Vagina (tissue), 2 donors: ENCODE measurements at regions not wholly inside any gene's neighbourhood (a gene's known extent, or its start where the extent isn't known, plus 50 kb on each side); places are given as distances from the start of the nearest gene placed in this dataset.

Experiments used
- CTCF ChIP-seq, 3 experiments: fragments of 450-650 bp in 2 of 3; fragments of 200-600 bp in 1 of 3; sonication (generic) in 1 of 3; IDR thresholded peaks; one replicate each; pipeline ENCODE4 v1.5.1; 2017 to 2019; ENCODE audit warnings: antibody characterized with exemption in 3 of 3, mild to moderate bottlenecking in 2 of 3, moderate library complexity in 2 of 3
- POLR2A ChIP-seq, 2 donors: fragments of 450-650 bp; IDR thresholded peaks; one replicate each; pipeline ENCODE4 v1.6.1; 2017; ENCODE audit warnings: antibody characterized with exemption in 2 of 2, mild to moderate bottlenecking in 2 of 2, moderate library complexity in 2 of 2
- POLR2AphosphoS5 ChIP-seq, 2 donors: sonication (generic); formaldehyde crosslinking; IDR thresholded peaks; one replicate each; pipeline ENCODE4 v1.9.0; 2017; ENCODE audit warnings: antibody characterized with exemption in 2 of 2, mild to moderate bottlenecking in 2 of 2, low read depth in 1 of 2; ENCODE audit not compliant: insufficient read depth in 1 of 2

- TF ChIP-seq POLR2A (IDR thresholded peaks at IDR 0.05) = no peak
- TF ChIP-seq CTCF (IDR thresholded peaks at IDR 0.05) = no peak
- TF ChIP-seq POLR2AphosphoS5 (IDR thresholded peaks at IDR 0.05; ENCODE audit: insufficient read depth in 1 of 2, low read depth in 1 of 2) = no peak
These were observed 144.2 kb downstream of the SPRY2 start for GRCh38 chr13:80196756-80197155.
